Natural killer cell (primary cell): ENCODE measurements at regions not wholly inside any gene's neighbourhood (a gene's known extent, or its start where the extent isn't known, plus 50 kb on each side); places are given as distances from the start of the nearest gene placed in this dataset.

Source experiments
- ATAC-seq, 3 donors: fragments of 150-1000 bp in 2 of 3; fragments of 200-7000 bp in 1 of 3; cut with Tn5 transposase; 1 replicate in 1 of 3; 2 replicates in 2 of 3; pipeline ENCODE4 v1.10.0; 2021; ENCODE audit warnings: mild to moderate bottlenecking in 2 of 3, moderate library complexity in 2 of 3
- DNase-seq, 2 donors: peaks; one replicate each; pipeline versions ENCODE4 v3.0.0 to v3.0.0-alpha.2; 2013 to 2021; ENCODE audit warnings: mixed read lengths in 1 of 2
- H3K27ac ChIP-seq: one replicate; pipeline ENCODE4 v1.5.1; 2013; ENCODE audit warnings: mild to moderate bottlenecking, low read length
- H3K27me3 ChIP-seq: one replicate; pipeline ENCODE4 v1.6.1; 2013; ENCODE audit warnings: low read length; ENCODE audit not compliant: control insufficient read depth, insufficient read depth
- H3K36me3 ChIP-seq: one replicate; pipeline ENCODE4 v1.6.1; 2013; ENCODE audit warnings: low read length; ENCODE audit not compliant: control insufficient read depth, insufficient read depth
- H3K4me1 ChIP-seq: one replicate; pipeline ENCODE4 v1.6.1; 2013; ENCODE audit warnings: low read length; ENCODE audit not compliant: control insufficient read depth, insufficient read depth
- H3K4me3 ChIP-seq: one replicate; pipeline ENCODE4 v1.5.1; 2013; ENCODE audit warnings: low read length
- H3K9me3 ChIP-seq: one replicate; pipeline ENCODE4 v1.6.1; 2013; ENCODE audit warnings: low read length; ENCODE audit not compliant: control insufficient read depth, insufficient read depth
- H3K27ac Mint-ChIP-seq, 2 donors: one replicate each; pipeline ENCODE4 v1.8.0; 2022; ENCODE audit warnings: mild to moderate bottlenecking in 2 of 2, mixed read lengths in 2 of 2, moderate library complexity in 1 of 2
- H3K27me3 Mint-ChIP-seq, 2 donors: one replicate each; pipeline ENCODE4 v1.8.0; 2022; ENCODE audit warnings: low read depth in 2 of 2, mixed read lengths in 2 of 2
- H3K36me3 Mint-ChIP-seq: one replicate; pipeline ENCODE4 v1.8.0; 2022; ENCODE audit warnings: mixed read lengths
- H3K4me1 Mint-ChIP-seq, 2 donors: one replicate each; pipeline ENCODE4 v1.8.0; 2022; ENCODE audit warnings: mixed read lengths in 2 of 2
- H3K4me3 Mint-ChIP-seq: one replicate; pipeline ENCODE4 v1.8.0; 2022; ENCODE audit warnings: mild to moderate bottlenecking, moderate library complexity, mixed read lengths
- H3K9me3 Mint-ChIP-seq, 2 donors: one replicate each; pipeline ENCODE4 v1.8.0; 2022; ENCODE audit warnings: mixed read lengths in 2 of 2
- WGBS: methylation state at CpG from one replicate; pipeline ENCODE4 v1.1.7; 2013; ENCODE audit warnings: missing lambda C conversion rate; ENCODE audit not compliant: insufficient coverage; 5-methylcytosine and 5-hydroxymethylcytosine counted together
- intact Hi-C: fragments of 100-400 bp; cut with micrococcal nuclease; formaldehyde crosslinking; loops from one replicate; pipeline ENCODE4 v1.14.2; 2022
- TF ChIP-seq, protein P1 (sequence below): fragments of 200-600 bp; IDR thresholded peaks from one replicate; pipeline ENCODE4 v1.8.0; 2022; ENCODE audit warnings: antibody characterized with exemption

DNA sequence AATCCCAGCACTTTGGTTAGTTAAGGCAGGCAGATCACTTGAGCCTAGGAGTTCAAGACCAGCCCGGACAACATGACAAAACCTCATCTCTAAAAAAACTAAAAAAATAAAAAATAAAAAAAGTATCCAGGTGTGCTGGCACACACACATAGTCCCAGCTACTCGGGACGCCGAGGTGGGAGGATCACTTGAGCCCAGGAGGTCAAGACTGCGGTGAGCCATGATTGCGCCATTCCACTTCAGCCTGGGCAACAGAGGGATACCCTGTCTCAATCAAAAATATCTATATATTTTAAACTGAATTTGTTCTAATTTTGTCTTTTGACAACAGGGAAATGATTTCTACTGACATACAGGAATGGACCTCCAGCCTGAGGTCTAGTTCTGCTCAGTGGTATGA, 73.3 kb upstream of the MBOAT2 start:
- 100% methylated on average over 5 of the region's 6 CpGs for WGBS
- H3K27me3 Mint-ChIP-seq, result peaks cover 3 to 5% of the 10 kb centered on the region in 2 donors

DNA sequence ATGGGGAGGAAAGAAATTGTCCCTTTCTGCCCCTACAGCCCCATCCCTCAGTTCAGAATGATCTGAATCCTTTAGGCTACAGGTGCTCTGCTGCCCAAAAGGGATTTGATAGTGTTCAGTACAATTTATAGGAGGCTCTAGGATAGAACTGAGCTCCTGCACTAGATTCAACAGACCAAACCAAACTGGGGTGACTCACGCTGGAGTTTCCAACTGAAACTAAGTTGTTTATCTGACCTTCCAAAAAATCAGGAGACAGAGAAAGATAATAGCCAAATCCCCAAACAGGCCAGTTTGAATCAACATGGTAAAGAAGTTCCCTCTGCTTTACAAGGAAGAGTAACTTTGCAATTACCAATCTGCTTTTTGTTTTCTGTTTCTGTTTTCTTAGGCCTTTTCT, 72.7 kb upstream of the MBOAT2 start:
- DNase-seq, result no peak
- no peaks in the 10 kb centered on the region for H3K4me1 Mint-ChIP-seq
- no peaks in the 10 kb centered on the region for H3K36me3 ChIP-seq
- 100% methylated on average over 1 of the region's 1 CpG for WGBS
- no peaks in the 10 kb centered on the region for H3K4me1 ChIP-seq
- no peak overlapping the region for H3K27ac Mint-ChIP-seq
- H3K27me3 ChIP-seq, result no peaks in the 10 kb centered on the region
- H3K27ac ChIP-seq, result no peak overlapping the region
- no peak overlapping the region for H3K4me3 ChIP-seq
- H3K36me3 Mint-ChIP-seq, result no peaks in the 10 kb centered on the region
- H3K9me3 ChIP-seq, result no peaks in the 10 kb centered on the region
- intact Hi-C loops, result no loop called here
- ATAC-seq, result no peak
- H3K27me3 Mint-ChIP-seq, result peaks cover 5 to 8% of the 10 kb centered on the region in 2 donors
- no peaks in the 10 kb centered on the region for H3K9me3 Mint-ChIP-seq
- TF ChIP-seq, protein P1, sequence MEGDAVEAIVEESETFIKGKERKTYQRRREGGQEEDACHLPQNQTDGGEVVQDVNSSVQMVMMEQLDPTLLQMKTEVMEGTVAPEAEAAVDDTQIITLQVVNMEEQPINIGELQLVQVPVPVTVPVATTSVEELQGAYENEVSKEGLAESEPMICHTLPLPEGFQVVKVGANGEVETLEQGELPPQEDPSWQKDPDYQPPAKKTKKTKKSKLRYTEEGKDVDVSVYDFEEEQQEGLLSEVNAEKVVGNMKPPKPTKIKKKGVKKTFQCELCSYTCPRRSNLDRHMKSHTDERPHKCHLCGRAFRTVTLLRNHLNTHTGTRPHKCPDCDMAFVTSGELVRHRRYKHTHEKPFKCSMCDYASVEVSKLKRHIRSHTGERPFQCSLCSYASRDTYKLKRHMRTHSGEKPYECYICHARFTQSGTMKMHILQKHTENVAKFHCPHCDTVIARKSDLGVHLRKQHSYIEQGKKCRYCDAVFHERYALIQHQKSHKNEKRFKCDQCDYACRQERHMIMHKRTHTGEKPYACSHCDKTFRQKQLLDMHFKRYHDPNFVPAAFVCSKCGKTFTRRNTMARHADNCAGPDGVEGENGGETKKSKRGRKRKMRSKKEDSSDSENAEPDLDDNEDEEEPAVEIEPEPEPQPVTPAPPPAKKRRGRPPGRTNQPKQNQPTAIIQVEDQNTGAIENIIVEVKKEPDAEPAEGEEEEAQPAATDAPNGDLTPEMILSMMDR, result no peak
- H3K4me3 Mint-ChIP-seq, result no peak overlapping the region

More for the DNA sequence above, 73.3 kb upstream of the MBOAT2 start:
- H3K4me3 ChIP-seq, result no peak overlapping the region
- TF ChIP-seq, protein P1, result no peak
- H3K36me3 ChIP-seq, result no peaks in the 10 kb centered on the region
- ATAC-seq (no peak), DNase-seq (no peak)
- H3K4me1 ChIP-seq, result no peaks in the 10 kb centered on the region
- no peak overlapping the region for H3K27ac ChIP-seq
- H3K27me3 ChIP-seq, result no peaks in the 10 kb centered on the region
- H3K9me3 ChIP-seq, result no peaks in the 10 kb centered on the region
- Mint-ChIP-seq H3K27ac (no peak overlapping the region), H3K9me3 (peaks cover 2 to 5% of the 10 kb centered on the region in 2 donors), H3K36me3 (no peaks in the 10 kb centered on the region), H3K4me1 (no peaks in the 10 kb centered on the region), H3K4me3 (no peak overlapping the region)
- intact Hi-C loops, result no loop called here

DNA sequence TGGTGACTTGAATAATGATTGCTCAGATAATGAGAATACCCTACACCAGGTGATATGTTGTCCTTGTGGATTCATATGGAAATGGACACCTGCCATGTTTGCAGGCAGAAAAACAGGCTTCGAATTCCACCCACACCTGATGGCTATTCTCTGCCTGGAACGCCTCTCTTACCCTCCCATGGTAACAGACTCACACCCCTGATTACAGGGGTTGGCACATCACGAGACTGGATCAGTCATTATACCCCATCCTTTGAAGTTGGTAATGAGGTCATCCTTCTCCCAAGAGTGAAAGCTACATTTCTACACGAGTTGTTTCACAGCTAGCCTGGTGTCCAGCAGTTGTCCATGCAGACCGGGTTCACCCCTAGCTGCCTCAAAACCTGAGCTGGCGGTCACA, 71.4 kb upstream of the MBOAT2 start:
- H3K4me1 Mint-ChIP-seq, result no peaks in the 10 kb centered on the region
- Histone ChIP-seq H3K4me3 (no peak overlapping the region), H3K9me3 (no peaks in the 10 kb centered on the region), H3K4me1 (no peaks in the 10 kb centered on the region), H3K36me3 (no peaks in the 10 kb centered on the region), H3K27me3 (no peaks in the 10 kb centered on the region), H3K27ac (no peak overlapping the region)
- intact Hi-C loops, result no loop called here
- H3K36me3 Mint-ChIP-seq, result no peaks in the 10 kb centered on the region
- ATAC-seq (no peak), DNase-seq (no peak)
- H3K27ac Mint-ChIP-seq, result no peak overlapping the region
- TF ChIP-seq, protein P1, result no peak
- no peak overlapping the region for H3K4me3 Mint-ChIP-seq
- H3K27me3 Mint-ChIP-seq, result peaks cover 6 to 16% of the 10 kb centered on the region in 2 donors
- 84% methylated on average over 6 of the region's 6 CpGs for WGBS
- H3K9me3 Mint-ChIP-seq, result no peaks in the 10 kb centered on the region

DNA sequence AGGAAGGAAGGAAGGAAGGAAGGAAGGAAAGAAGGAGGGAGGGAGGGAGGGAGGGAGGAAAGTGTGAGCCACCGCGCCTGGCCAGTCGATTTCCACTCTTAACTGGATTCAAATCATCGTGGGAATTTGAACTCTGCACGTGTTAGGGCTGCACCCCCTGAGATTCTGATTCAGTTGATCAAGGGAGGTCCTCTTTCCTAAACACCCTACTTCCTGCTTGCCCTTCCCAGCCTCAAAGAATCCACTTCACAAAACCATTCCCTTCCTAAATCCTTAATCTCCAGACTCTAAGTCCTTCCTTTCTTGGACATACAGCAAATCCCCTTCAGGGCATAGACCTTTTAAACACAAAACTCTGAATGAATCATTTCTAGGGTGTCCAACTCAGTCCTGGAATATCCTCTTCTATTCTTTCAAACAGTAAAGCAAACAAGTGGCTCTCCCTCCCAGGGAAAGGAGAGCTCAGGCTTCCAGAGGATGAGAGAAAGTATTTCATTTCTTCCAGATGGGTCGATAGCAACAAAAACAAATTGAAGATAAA, 68.2 kb upstream of the MBOAT2 start:
- Mint-ChIP-seq H3K36me3 (no peaks in the 10 kb centered on the region), H3K27ac (no peak overlapping the region), H3K27me3 (peaks cover 16 to 24% of the 10 kb centered on the region in 2 donors), H3K9me3 (peaks cover 2% of the 10 kb centered on the region in 2 donors), H3K4me1 (no peaks in the 10 kb centered on the region), H3K4me3 (no peak overlapping the region)
- no peak overlapping the region for H3K27ac ChIP-seq
- no peak overlapping the region for H3K4me3 ChIP-seq
- DNase-seq (no peak), ATAC-seq (no peak)
- no peaks in the 10 kb centered on the region for H3K4me1 ChIP-seq
- no peaks in the 10 kb centered on the region for H3K36me3 ChIP-seq
- WGBS, result 91% methylated on average over 6 of the region's 6 CpGs
- peaks cover 3% of the 10 kb centered on the region for H3K9me3 ChIP-seq
- intact Hi-C loops, result no loop called here
- TF ChIP-seq, protein P1, result no peak
- H3K27me3 ChIP-seq, result no peaks in the 10 kb centered on the region
